ENCODE measurements at regions not wholly inside any gene's neighbourhood (a gene's known extent, or its start where the extent isn't known, plus 50 kb on each side); places are given as distances from the start of the nearest gene placed in this dataset.
"Not testable (repeated sequence)": the region's sequence is repeated elsewhere in the genome, so short reads cannot be mapped to it uniquely, and the experiment has no call there.

DNA sequence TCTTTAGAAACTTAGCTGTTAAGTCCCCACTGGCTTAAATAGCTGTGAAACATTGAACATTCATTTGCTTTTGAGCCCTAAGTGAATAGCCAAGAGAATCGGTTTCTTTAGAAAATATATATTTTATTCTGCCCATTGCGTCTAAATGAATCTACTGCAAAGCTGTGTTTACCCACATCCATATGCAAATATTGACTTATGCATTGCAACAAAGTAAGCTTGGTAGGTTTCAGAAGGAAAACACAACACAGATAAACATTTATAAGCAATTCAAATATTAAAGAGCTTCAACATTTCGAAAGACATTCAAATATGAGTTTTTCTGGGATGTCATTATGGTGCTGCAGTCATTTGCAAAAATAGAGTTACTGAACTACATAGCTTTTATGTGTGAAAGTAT lies 257.3 kb downstream of the SH2D4B start:
- H3K4me3 ChIP-seq (ENCODE audit: low read depth, low read length) = no peak overlapping the region
- DNase-seq (ENCODE audit: low read depth) = no peak
- no peak for TF ChIP-seq MYC (IDR thresholded peaks at IDR 0.05; ENCODE audit: low read depth, low read length)
- TF ChIP-seq POLR2A (IDR thresholded peaks at IDR 0.05; ENCODE audit: extremely low read depth, insufficient read length) = no peak
- TF ChIP-seq, protein P1, sequence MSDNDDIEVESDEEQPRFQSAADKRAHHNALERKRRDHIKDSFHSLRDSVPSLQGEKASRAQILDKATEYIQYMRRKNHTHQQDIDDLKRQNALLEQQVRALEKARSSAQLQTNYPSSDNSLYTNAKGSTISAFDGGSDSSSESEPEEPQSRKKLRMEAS (IDR thresholded peaks at IDR 0.05; ENCODE audit: low read depth, low read length) = no peak
- TF ChIP-seq, protein P2, sequence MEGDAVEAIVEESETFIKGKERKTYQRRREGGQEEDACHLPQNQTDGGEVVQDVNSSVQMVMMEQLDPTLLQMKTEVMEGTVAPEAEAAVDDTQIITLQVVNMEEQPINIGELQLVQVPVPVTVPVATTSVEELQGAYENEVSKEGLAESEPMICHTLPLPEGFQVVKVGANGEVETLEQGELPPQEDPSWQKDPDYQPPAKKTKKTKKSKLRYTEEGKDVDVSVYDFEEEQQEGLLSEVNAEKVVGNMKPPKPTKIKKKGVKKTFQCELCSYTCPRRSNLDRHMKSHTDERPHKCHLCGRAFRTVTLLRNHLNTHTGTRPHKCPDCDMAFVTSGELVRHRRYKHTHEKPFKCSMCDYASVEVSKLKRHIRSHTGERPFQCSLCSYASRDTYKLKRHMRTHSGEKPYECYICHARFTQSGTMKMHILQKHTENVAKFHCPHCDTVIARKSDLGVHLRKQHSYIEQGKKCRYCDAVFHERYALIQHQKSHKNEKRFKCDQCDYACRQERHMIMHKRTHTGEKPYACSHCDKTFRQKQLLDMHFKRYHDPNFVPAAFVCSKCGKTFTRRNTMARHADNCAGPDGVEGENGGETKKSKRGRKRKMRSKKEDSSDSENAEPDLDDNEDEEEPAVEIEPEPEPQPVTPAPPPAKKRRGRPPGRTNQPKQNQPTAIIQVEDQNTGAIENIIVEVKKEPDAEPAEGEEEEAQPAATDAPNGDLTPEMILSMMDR (IDR thresholded peaks at IDR 0.05; ENCODE audit: low read depth, low read length) = no peak

- no peak for DNase-seq (ENCODE audit: low read depth)
- H3K4me3 ChIP-seq (ENCODE audit: low read depth, low read length) = no peak overlapping the region
- TF ChIP-seq, protein P1 (IDR thresholded peaks at IDR 0.05; ENCODE audit: low read depth, low read length) = no peak
- TF ChIP-seq POLR2A (IDR thresholded peaks at IDR 0.05; ENCODE audit: extremely low read depth, insufficient read length) = no peak
- TF ChIP-seq, protein P2 (IDR thresholded peaks at IDR 0.05; ENCODE audit: low read depth, low read length) = no peak
- TF ChIP-seq MYC (IDR thresholded peaks at IDR 0.05; ENCODE audit: low read depth, low read length) = no peak
These were observed 267.8 kb downstream of the SH2D4B start for GRCh38 chr10:80805343-80806020.

GRCh38 chr10:80814147-80814652 lies 276.5 kb downstream of the SH2D4B start:
- no peak overlapping the region for H3K4me3 ChIP-seq (ENCODE audit: low read depth, low read length)
- DNase-seq (ENCODE audit: low read depth) = no peak
- TF ChIP-seq, protein P2 (IDR thresholded peaks at IDR 0.05; ENCODE audit: low read depth, low read length) = no peak
- TF ChIP-seq POLR2A (IDR thresholded peaks at IDR 0.05; ENCODE audit: extremely low read depth, insufficient read length) = no peak
- TF ChIP-seq, protein P1 (IDR thresholded peaks at IDR 0.05; ENCODE audit: low read depth, low read length) = no peak
- TF ChIP-seq MYC (IDR thresholded peaks at IDR 0.05; ENCODE audit: low read depth, low read length) = no peak

DNA sequence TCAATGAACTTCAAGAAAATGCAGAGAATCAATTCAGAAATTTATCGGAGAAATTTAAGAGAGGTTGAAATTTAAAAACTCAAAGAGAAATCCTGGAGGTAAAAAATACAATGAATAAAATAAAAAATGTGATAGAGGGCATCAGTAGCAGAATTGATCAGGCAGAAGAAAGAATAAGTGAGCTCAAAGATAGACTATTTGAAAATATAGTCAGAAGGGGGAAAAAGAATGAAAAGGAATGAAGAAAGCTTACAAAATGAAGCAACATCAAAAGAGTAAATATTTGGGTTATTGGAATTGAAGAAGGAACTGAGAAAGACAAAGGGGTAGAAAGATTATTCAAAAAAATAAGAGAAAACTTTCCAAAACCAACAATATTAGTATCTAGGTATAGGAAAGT lies 291.4 kb downstream of the SH2D4B start:
- no peak for DNase-seq (ENCODE audit: low read depth)
- no peak overlapping the region for H3K4me3 ChIP-seq (ENCODE audit: low read depth, low read length)
- TF ChIP-seq, protein P2 (IDR thresholded peaks at IDR 0.05; ENCODE audit: low read depth, low read length) = no peak
- TF ChIP-seq, protein P1 (IDR thresholded peaks at IDR 0.05; ENCODE audit: low read depth, low read length) = no peak
- TF ChIP-seq POLR2A (IDR thresholded peaks at IDR 0.05; ENCODE audit: extremely low read depth, insufficient read length) = no peak
- TF ChIP-seq MYC (IDR thresholded peaks at IDR 0.05; ENCODE audit: low read depth, low read length) = no peak

GRCh38 chr10:80829562-80829961 lies 291.9 kb downstream of the SH2D4B start:
- H3K4me3 ChIP-seq (ENCODE audit: low read depth, low read length) = no peak overlapping the region
- DNase-seq (ENCODE audit: low read depth) = no peak
- TF ChIP-seq POLR2A (IDR thresholded peaks at IDR 0.05; ENCODE audit: extremely low read depth, insufficient read length) = no peak
- TF ChIP-seq, protein P1 (IDR thresholded peaks at IDR 0.05; ENCODE audit: low read depth, low read length) = no peak
- TF ChIP-seq, protein P2 (IDR thresholded peaks at IDR 0.05; ENCODE audit: low read depth, low read length) = no peak
- TF ChIP-seq MYC (IDR thresholded peaks at IDR 0.05; ENCODE audit: low read depth, low read length) = no peak

DNA sequence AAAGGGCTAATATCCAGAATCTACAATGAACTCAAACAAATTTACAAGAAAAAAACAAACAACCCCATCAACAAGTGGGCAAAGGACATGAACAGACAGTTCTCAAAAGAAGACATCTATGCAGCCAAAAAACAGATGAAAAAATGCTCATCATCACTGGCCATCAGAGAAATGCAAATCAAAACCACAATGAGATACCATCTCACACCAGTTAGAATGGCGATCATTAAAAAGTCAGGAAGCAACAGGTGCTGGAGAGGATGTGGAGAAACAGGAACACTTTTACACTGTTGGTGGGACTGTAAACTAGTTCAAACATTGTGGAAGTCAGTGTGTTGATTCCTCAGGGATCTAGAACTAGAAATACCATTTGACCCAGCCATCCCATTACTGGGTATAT lies 295.0 kb downstream of the SH2D4B start:
- DNase-seq (ENCODE audit: low read depth); H3K4me3 ChIP-seq (ENCODE audit: low read depth, low read length): not testable (repeated sequence)
